ENCODE measurements at regions not wholly inside any gene's neighbourhood (a gene's known extent, or its start where the extent isn't known, plus 50 kb on each side); places are given as distances from the start of the nearest gene placed in this dataset.

DNA sequence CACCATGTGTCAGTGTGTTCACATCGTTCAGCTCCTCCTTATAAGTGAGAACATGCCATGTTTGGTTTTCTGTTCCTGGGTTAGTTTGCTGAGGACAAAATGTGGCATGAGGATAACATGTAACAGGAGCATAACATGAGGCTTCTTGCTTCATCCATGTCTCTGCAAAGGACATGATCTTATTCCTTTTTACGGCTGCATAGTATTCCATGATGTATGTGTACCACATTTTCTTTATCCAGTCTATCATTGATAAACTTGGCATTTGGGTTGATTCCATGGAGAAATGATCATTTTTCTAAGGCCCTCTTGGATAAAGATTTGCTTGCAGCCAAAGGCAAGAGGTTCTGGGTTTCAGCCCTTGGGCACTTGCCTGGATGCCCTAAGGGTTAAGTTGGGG, 128.5 kb upstream of the ZEB1 start:
- Histone ChIP-seq H3K27ac (ENCODE audit: low read depth, low read length) (no peak overlapping the region), H3K9me3 (ENCODE audit: low read depth, low read length) (no peaks in the 10 kb centered on the region), H3K4me3 (ENCODE audit: insufficient read depth, low read length) (no peak overlapping the region), H4K20me1 (ENCODE audit: insufficient read depth, low read length) (no peaks in the 10 kb centered on the region), H3K27me3 (ENCODE audit: insufficient read depth, low read length) (no peaks in the 10 kb centered on the region), H3K4me1 (ENCODE audit: insufficient read depth, low read length) (peaks cover 4% of the 10 kb centered on the region), H3K4me2 (ENCODE audit: insufficient read depth, low read length) (no peak overlapping the region), H3K79me2 (ENCODE audit: insufficient read depth, low read length) (no peaks in the 10 kb centered on the region), H3K36me3 (ENCODE audit: insufficient read depth, low read length) (no peaks in the 10 kb centered on the region), H2AFZ (ENCODE audit: low read length) (no peak overlapping the region)
- TF ChIP-seq, protein P1, sequence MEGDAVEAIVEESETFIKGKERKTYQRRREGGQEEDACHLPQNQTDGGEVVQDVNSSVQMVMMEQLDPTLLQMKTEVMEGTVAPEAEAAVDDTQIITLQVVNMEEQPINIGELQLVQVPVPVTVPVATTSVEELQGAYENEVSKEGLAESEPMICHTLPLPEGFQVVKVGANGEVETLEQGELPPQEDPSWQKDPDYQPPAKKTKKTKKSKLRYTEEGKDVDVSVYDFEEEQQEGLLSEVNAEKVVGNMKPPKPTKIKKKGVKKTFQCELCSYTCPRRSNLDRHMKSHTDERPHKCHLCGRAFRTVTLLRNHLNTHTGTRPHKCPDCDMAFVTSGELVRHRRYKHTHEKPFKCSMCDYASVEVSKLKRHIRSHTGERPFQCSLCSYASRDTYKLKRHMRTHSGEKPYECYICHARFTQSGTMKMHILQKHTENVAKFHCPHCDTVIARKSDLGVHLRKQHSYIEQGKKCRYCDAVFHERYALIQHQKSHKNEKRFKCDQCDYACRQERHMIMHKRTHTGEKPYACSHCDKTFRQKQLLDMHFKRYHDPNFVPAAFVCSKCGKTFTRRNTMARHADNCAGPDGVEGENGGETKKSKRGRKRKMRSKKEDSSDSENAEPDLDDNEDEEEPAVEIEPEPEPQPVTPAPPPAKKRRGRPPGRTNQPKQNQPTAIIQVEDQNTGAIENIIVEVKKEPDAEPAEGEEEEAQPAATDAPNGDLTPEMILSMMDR (IDR thresholded peaks at IDR 0.05; ENCODE audit: extremely low read depth, low read depth, low read length), result no peak
- no peak for DNase-seq (ENCODE audit: insufficient read length, low spot score, missing footprints)

DNA sequence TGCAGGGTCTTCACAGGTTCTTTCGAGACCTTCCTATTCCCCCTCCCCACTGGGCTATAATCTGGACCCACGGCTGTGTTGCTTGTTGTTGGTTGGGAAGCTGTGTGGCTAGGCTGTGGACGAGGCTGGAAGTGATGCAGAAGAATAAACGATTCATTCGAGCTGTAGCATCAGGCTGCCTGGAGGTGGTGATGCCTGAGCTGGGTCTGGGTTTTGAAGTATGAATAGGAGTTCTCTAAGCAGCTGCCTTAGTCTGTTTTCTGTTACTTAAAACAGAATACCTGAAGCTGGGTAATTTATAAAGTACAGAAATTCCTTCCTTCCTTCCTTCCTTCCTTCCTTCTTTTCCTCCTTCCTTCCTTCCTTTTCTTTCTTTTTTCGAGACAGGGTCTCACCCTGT, 126.5 kb upstream of the ZEB1 start:
- no peaks in the 10 kb centered on the region for H3K36me3 ChIP-seq (ENCODE audit: insufficient read depth, low read length)
- no peaks in the 10 kb centered on the region for H3K9me3 ChIP-seq (ENCODE audit: low read depth, low read length)
- H3K4me3 ChIP-seq (ENCODE audit: insufficient read depth, low read length), result no peak overlapping the region
- no peak overlapping the region for H2AFZ ChIP-seq (ENCODE audit: low read length)
- H3K27me3 ChIP-seq (ENCODE audit: insufficient read depth, low read length), result no peaks in the 10 kb centered on the region
- H3K4me2 ChIP-seq (ENCODE audit: insufficient read depth, low read length), result no peak overlapping the region
- no peaks in the 10 kb centered on the region for H4K20me1 ChIP-seq (ENCODE audit: insufficient read depth, low read length)
- TF ChIP-seq, protein P1 (IDR thresholded peaks at IDR 0.05; ENCODE audit: extremely low read depth, low read depth, low read length), result no peak
- no peaks in the 10 kb centered on the region for H3K79me2 ChIP-seq (ENCODE audit: insufficient read depth, low read length)
- H3K4me1 ChIP-seq (ENCODE audit: insufficient read depth, low read length), result peaks cover 4% of the 10 kb centered on the region
- no peak for DNase-seq (ENCODE audit: insufficient read length, low spot score, missing footprints)
- no peak overlapping the region for H3K27ac ChIP-seq (ENCODE audit: low read depth, low read length)

DNA sequence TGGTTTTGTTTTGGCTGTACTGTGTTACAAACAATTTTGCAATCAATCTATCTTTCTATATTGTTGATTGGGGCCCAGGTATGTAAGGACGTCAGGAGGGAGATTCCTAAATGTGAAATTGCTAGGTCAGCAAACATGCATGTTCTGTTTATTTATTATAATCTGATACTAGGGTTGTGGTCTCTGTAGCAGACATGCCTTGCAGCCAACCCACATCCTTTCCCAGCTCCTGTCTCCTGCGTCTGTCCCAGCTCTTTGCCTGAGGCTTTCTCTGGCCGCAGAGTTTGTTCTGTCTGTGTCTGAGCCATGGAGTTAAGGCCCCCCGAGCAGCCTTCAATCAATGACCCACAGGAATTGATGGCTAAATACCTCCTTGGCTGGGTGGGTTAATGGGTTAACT, 124.0 kb upstream of the ZEB1 start:
- H3K4me1 ChIP-seq (ENCODE audit: insufficient read depth, low read length), result no peaks in the 10 kb centered on the region

DNA sequence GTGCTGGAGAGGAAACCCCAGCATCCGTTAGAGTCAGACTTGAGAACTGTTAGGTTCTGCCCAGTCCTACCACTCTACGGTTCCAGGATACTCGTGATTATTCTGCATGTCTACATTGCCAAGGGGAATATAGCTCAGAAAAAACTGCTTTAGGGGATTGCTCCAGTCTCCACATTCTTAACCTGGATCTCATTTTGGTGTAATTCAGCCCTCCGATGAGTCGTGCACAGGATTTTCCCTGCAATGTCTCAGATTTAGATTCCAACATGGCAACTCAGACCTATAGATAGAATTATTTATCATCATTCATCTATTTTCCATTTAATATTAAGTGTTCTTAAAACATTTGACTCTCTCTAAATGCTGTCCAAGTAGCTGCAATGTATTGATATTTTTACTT, 121.1 kb upstream of the ZEB1 start:
- H3K79me2 ChIP-seq (ENCODE audit: insufficient read depth, low read length), result no peaks in the 10 kb centered on the region
- no peaks in the 10 kb centered on the region for H4K20me1 ChIP-seq (ENCODE audit: insufficient read depth, low read length)
- H3K4me2 ChIP-seq (ENCODE audit: insufficient read depth, low read length), result no peak overlapping the region
- H3K4me1 ChIP-seq (ENCODE audit: insufficient read depth, low read length), result no peaks in the 10 kb centered on the region
- H3K9me3 ChIP-seq (ENCODE audit: low read depth, low read length), result no peaks in the 10 kb centered on the region
- DNase-seq (ENCODE audit: insufficient read length, low spot score, missing footprints), result no peak
- no peak overlapping the region for H2AFZ ChIP-seq (ENCODE audit: low read length)
- no peak overlapping the region for H3K4me3 ChIP-seq (ENCODE audit: insufficient read depth, low read length)
- no peaks in the 10 kb centered on the region for H3K36me3 ChIP-seq (ENCODE audit: insufficient read depth, low read length)
- TF ChIP-seq, protein P1 (IDR thresholded peaks at IDR 0.05; ENCODE audit: extremely low read depth, low read depth, low read length), result no peak
- H3K27ac ChIP-seq (ENCODE audit: low read depth, low read length), result no peak overlapping the region
- no peaks in the 10 kb centered on the region for H3K27me3 ChIP-seq (ENCODE audit: insufficient read depth, low read length)

More for the DNA sequence above, 124.0 kb upstream of the ZEB1 start:
- H2AFZ ChIP-seq (ENCODE audit: low read length), result no peak overlapping the region
- no peak overlapping the region for H3K27ac ChIP-seq (ENCODE audit: low read depth, low read length)
- no peak overlapping the region for H3K4me3 ChIP-seq (ENCODE audit: insufficient read depth, low read length)
- DNase-seq (ENCODE audit: insufficient read length, low spot score, missing footprints), result no peak
- no peaks in the 10 kb centered on the region for H3K36me3 ChIP-seq (ENCODE audit: insufficient read depth, low read length)
- H3K27me3 ChIP-seq (ENCODE audit: insufficient read depth, low read length), result no peaks in the 10 kb centered on the region
- H3K4me2 ChIP-seq (ENCODE audit: insufficient read depth, low read length), result no peak overlapping the region
- no peaks in the 10 kb centered on the region for H3K9me3 ChIP-seq (ENCODE audit: low read depth, low read length)
- no peaks in the 10 kb centered on the region for H4K20me1 ChIP-seq (ENCODE audit: insufficient read depth, low read length)
- TF ChIP-seq, protein P1 (IDR thresholded peaks at IDR 0.05; ENCODE audit: extremely low read depth, low read depth, low read length), result no peak
- H3K79me2 ChIP-seq (ENCODE audit: insufficient read depth, low read length), result no peaks in the 10 kb centered on the region
